ENCODE measurements at regions not wholly inside any gene's neighbourhood (a gene's known extent, or its start where the extent isn't known, plus 50 kb on each side); places are given as distances from the start of the nearest gene placed in this dataset.

GRCh38 chr5:167533814-167534795 is 757.3 kb upstream of the WWC1 start:
- in situ Hi-C loops (cut with MboI; ENCODE audit: low pct_unique_long_range_greater_than_20kb, low sequenced_read_pairs, unreplicated experiment), result no loop called here
- no peak for DNase-seq (ENCODE audit: low spot score)
- no peak for TF ChIP-seq CTCF (IDR thresholded peaks at IDR 0.05; ENCODE audit: extremely low read depth, insufficient read depth, missing control alignments)

- in situ Hi-C loops (cut with MboI; ENCODE audit: low pct_unique_long_range_greater_than_20kb, low sequenced_read_pairs, unreplicated experiment), result no loop called here
- TF ChIP-seq CTCF (IDR thresholded peaks at IDR 0.05; ENCODE audit: extremely low read depth, insufficient read depth, missing control alignments), result no peak
- no peak for DNase-seq (ENCODE audit: low spot score)
Observed at GRCh38 chr5:167539747-167540146, 751.7 kb upstream of the WWC1 start.

- TF ChIP-seq CTCF (IDR thresholded peaks at IDR 0.05; ENCODE audit: extremely low read depth, insufficient read depth, missing control alignments), result no peak
- in situ Hi-C loops (cut with MboI; ENCODE audit: low pct_unique_long_range_greater_than_20kb, low sequenced_read_pairs, unreplicated experiment), result no loop called here
- DNase-seq (ENCODE audit: low spot score), result no peak
Observed at GRCh38 chr5:167546270-167546669, 745.2 kb upstream of the WWC1 start.

- TF ChIP-seq CTCF (IDR thresholded peaks at IDR 0.05; ENCODE audit: extremely low read depth, insufficient read depth, missing control alignments), result no peak
- in situ Hi-C loops (cut with MboI; ENCODE audit: low pct_unique_long_range_greater_than_20kb, low sequenced_read_pairs, unreplicated experiment), result no loop called here
- DNase-seq (ENCODE audit: low spot score), result no peak
Observed at GRCh38 chr5:167552356-167552755, 739.1 kb upstream of the WWC1 start.

- no peak for DNase-seq (ENCODE audit: low spot score)
- no peak for TF ChIP-seq CTCF (IDR thresholded peaks at IDR 0.05; ENCODE audit: extremely low read depth, insufficient read depth, missing control alignments)
- in situ Hi-C loops (cut with MboI; ENCODE audit: low pct_unique_long_range_greater_than_20kb, low sequenced_read_pairs, unreplicated experiment), result no loop called here
Observed at GRCh38 chr5:167553511-167553910, 737.9 kb upstream of the WWC1 start.

GRCh38 chr5:167554564-167555290 is 736.7 kb upstream of the WWC1 start:
- no peak for DNase-seq (ENCODE audit: low spot score)
- in situ Hi-C loops (cut with MboI; ENCODE audit: low pct_unique_long_range_greater_than_20kb, low sequenced_read_pairs, unreplicated experiment), result no loop called here
- TF ChIP-seq CTCF (IDR thresholded peaks at IDR 0.05; ENCODE audit: extremely low read depth, insufficient read depth, missing control alignments), result no peak
